ENCODE measurements at regions not wholly inside any gene's neighbourhood (a gene's known extent, or its start where the extent isn't known, plus 50 kb on each side); places are given as distances from the start of the nearest gene placed in this dataset.

DNA sequence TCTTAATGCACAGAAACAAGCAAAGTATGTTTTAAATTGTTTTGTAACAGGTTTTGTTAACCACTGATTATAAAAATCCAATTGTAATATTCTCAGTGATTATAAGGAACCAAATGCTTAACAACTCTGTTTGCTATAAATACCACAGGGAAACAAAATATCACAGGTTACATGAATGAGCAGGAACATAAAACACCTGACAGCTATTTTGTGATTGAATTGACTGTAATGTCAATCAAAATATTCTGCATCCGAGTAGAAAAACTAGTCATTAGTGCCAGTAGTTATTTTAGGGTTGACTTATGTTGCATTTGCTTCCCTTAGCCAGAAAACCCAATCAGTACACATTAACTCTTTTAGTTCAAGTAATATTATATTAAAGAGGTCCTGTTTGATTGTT is 1707.8 kb upstream of the ACO1 start:
- Histone ChIP-seq H3K9me3 (ENCODE audit: low read length) (no peaks in the 10 kb centered on the region), H3K9ac (ENCODE audit: insufficient read depth, low read depth, low read length) (no peak overlapping the region), H4K20me1 (ENCODE audit: insufficient read depth, low read length) (no peaks in the 10 kb centered on the region), H3K4me2 (ENCODE audit: low read depth, low read length) (no peak overlapping the region), H2AFZ (ENCODE audit: low read length) (no peak overlapping the region), H3K36me3 (replicated peaks in 1 of 2; ENCODE audit: control insufficient read depth in 1 of 2, insufficient read depth in 2 of 2, low read length in 2 of 2) (no peaks in the 10 kb centered on the region), H3K79me2 (ENCODE audit: insufficient read depth, low read length) (no peaks in the 10 kb centered on the region), H3K27ac (ENCODE audit: extremely low read length, insufficient read depth, low read length) (no peak overlapping the region), H3K27me3 (ENCODE audit: control insufficient read depth in 1 of 2, insufficient read depth in 2 of 2, low read length in 2 of 2) (no peaks in the 10 kb centered on the region), H3K4me1 (ENCODE audit: insufficient read depth, low read length) (no peaks in the 10 kb centered on the region), H3K4me3 (replicated peaks in 1 of 3; ENCODE audit: insufficient read depth in 1 of 3, low read depth in 2 of 3, low read length in 3 of 3) (no peak overlapping the region)
- POLR2A ChIA-PET = no interaction called here
- in situ Hi-C loops (cut with HindIII; ENCODE audit: extremely low pct_ligation_motif_present, low pct_unique_long_range_greater_than_20kb) (loop anchor here (10.0 kb wide), 1 partner anchor 58 kb away; no protein-coding TSS in a partner anchor), intact Hi-C loops (cut with micrococcal nuclease; ENCODE audit: unreplicated experiment) (no loop called here)
- CTCF ChIA-PET (ENCODE audit: low intra/inter-chr PET ratio, low total read pairs) = no interaction called here
- FAIRE-seq = no peak
- no peak for DNase-seq (ENCODE audit: low spot score)
- 19% methylated on average over 1 of the region's 1 CpG for WGBS (ENCODE audit: low lambda C conversion rate)
- BruUV-seq (replicated peaks) = no TSS peak
- ATAC-seq = no peak
- TF ChIP-seq SAP130 (CRISPR knock-in tag; IDR thresholded peaks at IDR 0.05; ENCODE audit: low read depth) (no peak), MYC (CRISPR knock-in tag; IDR thresholded peaks at IDR 0.05; ENCODE audit: borderline replicate concordance) (no peak), PHF8 (CRISPR knock-in tag; IDR thresholded peaks at IDR 0.05) (no peak), ZNF354B (CRISPR knock-in tag; IDR thresholded peaks at IDR 0.05) (no peak), CCDC6 (CRISPR knock-in tag; IDR thresholded peaks at IDR 0.05) (no peak), ZNF207 (IDR thresholded peaks at IDR 0.05; ENCODE audit: borderline replicate concordance) (no peak), BRCA1 (CRISPR knock-in tag; IDR thresholded peaks at IDR 0.05) (no peak), KDM1A (CRISPR knock-in tag; IDR thresholded peaks at IDR 0.05) (no peak), KDM4B (CRISPR knock-in tag; IDR thresholded peaks at IDR 0.05) (no peak), EEA1 (CRISPR knock-in tag; IDR thresholded peaks at IDR 0.05; ENCODE audit: borderline replicate concordance) (no peak), HOXA3 (CRISPR knock-in tag; IDR thresholded peaks at IDR 0.05) (no peak), POGZ (CRISPR knock-in tag; IDR thresholded peaks at IDR 0.05) (no peak)
- TF ChIP-seq, protein P1, sequence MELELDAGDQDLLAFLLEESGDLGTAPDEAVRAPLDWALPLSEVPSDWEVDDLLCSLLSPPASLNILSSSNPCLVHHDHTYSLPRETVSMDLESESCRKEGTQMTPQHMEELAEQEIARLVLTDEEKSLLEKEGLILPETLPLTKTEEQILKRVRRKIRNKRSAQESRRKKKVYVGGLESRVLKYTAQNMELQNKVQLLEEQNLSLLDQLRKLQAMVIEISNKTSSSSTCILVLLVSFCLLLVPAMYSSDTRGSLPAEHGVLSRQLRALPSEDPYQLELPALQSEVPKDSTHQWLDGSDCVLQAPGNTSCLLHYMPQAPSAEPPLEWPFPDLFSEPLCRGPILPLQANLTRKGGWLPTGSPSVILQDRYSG (CRISPR knock-in tag; IDR thresholded peaks at IDR 0.05) = no peak
- TF ChIP-seq, protein P2, sequence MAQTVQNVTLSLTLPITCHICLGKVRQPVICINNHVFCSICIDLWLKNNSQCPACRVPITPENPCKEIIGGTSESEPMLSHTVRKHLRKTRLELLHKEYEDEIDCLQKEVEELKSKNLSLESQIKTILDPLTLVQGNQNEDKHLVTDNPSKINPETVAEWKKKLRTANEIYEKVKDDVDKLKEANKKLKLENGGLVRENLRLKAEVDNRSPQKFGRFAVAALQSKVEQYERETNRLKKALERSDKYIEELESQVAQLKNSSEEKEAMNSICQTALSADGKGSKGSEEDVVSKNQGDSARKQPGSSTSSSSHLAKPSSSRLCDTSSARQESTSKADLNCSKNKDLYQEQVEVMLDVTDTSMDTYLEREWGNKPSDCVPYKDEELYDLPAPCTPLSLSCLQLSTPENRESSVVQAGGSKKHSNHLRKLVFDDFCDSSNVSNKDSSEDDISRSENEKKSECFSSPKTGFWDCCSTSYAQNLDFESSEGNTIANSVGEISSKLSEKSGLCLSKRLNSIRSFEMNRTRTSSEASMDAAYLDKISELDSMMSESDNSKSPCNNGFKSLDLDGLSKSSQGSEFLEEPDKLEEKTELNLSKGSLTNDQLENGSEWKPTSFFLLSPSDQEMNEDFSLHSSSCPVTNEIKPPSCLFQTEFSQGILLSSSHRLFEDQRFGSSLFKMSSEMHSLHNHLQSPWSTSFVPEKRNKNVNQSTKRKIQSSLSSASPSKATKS (CRISPR knock-in tag; IDR thresholded peaks at IDR 0.05) = no peak
- TF ChIP-seq, protein P3, sequence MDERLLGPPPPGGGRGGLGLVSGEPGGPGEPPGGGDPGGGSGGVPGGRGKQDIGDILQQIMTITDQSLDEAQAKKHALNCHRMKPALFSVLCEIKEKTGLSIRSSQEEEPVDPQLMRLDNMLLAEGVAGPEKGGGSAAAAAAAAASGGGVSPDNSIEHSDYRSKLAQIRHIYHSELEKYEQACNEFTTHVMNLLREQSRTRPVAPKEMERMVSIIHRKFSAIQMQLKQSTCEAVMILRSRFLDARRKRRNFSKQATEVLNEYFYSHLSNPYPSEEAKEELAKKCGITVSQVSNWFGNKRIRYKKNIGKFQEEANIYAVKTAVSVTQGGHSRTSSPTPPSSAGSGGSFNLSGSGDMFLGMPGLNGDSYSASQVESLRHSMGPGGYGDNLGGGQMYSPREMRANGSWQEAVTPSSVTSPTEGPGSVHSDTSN (CRISPR knock-in tag; IDR thresholded peaks at IDR 0.05) = no peak
- TF ChIP-seq, protein P4, sequence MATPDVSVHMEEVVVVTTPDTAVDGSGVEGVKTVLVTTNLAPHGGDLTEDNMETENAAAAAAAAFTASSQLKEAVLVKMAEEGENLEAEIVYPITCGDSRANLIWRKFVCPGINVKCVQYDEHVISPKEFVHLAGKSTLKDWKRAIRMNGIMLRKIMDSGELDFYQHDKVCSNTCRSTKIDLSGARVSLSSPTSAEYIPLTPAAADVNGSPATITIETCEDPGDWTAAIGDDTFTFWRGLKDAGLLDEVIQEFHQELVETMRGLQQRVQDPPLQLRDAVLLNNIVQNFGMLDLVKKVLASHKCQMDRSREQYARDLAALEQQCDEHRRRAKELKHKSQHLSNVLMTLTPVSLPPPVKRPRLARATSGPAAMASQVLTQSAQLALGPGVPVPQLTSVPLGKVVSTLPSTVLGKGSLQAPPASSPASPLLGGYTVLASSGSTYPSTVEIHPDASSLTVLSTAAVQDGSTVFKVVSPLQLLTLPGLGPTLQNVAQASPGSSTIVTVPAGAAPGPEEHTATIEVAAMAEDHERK (CRISPR knock-in tag; IDR thresholded peaks at IDR 0.05; ENCODE audit: low read depth) = no peak
- TF ChIP-seq, protein P5, sequence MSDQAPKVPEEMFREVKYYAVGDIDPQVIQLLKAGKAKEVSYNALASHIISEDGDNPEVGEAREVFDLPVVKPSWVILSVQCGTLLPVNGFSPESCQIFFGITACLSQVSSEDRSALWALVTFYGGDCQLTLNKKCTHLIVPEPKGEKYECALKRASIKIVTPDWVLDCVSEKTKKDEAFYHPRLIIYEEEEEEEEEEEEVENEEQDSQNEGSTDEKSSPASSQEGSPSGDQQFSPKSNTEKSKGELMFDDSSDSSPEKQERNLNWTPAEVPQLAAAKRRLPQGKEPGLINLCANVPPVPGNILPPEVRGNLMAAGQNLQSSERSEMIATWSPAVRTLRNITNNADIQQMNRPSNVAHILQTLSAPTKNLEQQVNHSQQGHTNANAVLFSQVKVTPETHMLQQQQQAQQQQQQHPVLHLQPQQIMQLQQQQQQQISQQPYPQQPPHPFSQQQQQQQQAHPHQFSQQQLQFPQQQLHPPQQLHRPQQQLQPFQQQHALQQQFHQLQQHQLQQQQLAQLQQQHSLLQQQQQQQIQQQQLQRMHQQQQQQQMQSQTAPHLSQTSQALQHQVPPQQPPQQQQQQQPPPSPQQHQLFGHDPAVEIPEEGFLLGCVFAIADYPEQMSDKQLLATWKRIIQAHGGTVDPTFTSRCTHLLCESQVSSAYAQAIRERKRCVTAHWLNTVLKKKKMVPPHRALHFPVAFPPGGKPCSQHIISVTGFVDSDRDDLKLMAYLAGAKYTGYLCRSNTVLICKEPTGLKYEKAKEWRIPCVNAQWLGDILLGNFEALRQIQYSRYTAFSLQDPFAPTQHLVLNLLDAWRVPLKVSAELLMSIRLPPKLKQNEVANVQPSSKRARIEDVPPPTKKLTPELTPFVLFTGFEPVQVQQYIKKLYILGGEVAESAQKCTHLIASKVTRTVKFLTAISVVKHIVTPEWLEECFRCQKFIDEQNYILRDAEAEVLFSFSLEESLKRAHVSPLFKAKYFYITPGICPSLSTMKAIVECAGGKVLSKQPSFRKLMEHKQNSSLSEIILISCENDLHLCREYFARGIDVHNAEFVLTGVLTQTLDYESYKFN (CRISPR knock-in tag; conservative IDR thresholded peaks at IDR 0.05) = no peak
